Activated CD4-positive, alpha-beta T cell treated with anti-CD3 and anti-CD28 coated beads for 36 hours (primary cell): ENCODE measurements at regions not wholly inside any gene's neighbourhood (a gene's known extent, or its start where the extent isn't known, plus 50 kb on each side); places are given as distances from the start of the nearest gene placed in this dataset.

Experiments used
- ATAC-seq: fragments of 200-7000 bp; cut with Tn5 transposase; one replicate; pipeline ENCODE4 v1.10.0; 2021; ENCODE audit warnings: mild to moderate bottlenecking, moderate library complexity
- CTCF ChIA-PET: fragments of 350-600 bp; sonication (Branson Sonifier 250); formaldehyde crosslinking; loops from one replicate; lab custom pipeline; 2021; ENCODE audit warnings: antibody characterized with exemption; lab: Charles Lee
- POLR2A ChIA-PET: fragments of 350-600 bp; sonication (Branson Sonifier 250); formaldehyde crosslinking; loops from one replicate; lab custom pipeline; 2021; ENCODE audit warnings: antibody characterized with exemption, inconsistent platforms; lab: Charles Lee
- DNase-seq: peaks from one replicate; pipeline ENCODE4 v3.0.0-alpha.2; 2020
- H3K27ac Mint-ChIP-seq: one replicate; pipeline ENCODE4 v1.8.0; 2021; ENCODE audit warnings: mixed read lengths
- H3K27me3 Mint-ChIP-seq: one replicate; pipeline ENCODE4 v1.8.0; 2021; ENCODE audit warnings: mixed read lengths
- H3K36me3 Mint-ChIP-seq: one replicate; pipeline ENCODE4 v1.8.0; 2021; ENCODE audit warnings: low read depth, mixed read lengths
- H3K4me1 Mint-ChIP-seq: one replicate; pipeline ENCODE4 v1.8.0; 2021; ENCODE audit warnings: mixed read lengths
- H3K4me3 Mint-ChIP-seq: one replicate; pipeline ENCODE4 v1.8.0; 2021; ENCODE audit warnings: mild to moderate bottlenecking, moderate library complexity, mixed read lengths
- H3K9me3 Mint-ChIP-seq: one replicate; pipeline ENCODE4 v1.8.0; 2021; ENCODE audit warnings: low read depth, mixed read lengths
- intact Hi-C, 2 experiments: fragments of 100-400 bp; cut with DNase I in 1 of 2; cut with micrococcal nuclease in 1 of 2; formaldehyde crosslinking; loops; one replicate each; pipeline versions ENCODE4 v1.14.2 to v1.15.1; 2022 to 2024; cut with DNase I, micrococcal nuclease

GRCh38 chr9:108017671-108018070 is 528.1 kb upstream of the KLF4 start:
- Mint-ChIP-seq H3K27me3 (no peaks in the 10 kb centered on the region), H3K36me3 (no peaks in the 10 kb centered on the region), H3K4me3 (no peak overlapping the region), H3K27ac (no peak overlapping the region), H3K9me3 (no peaks in the 10 kb centered on the region), H3K4me1 (no peaks in the 10 kb centered on the region)
- DNase-seq: no peak
- CTCF ChIA-PET: interaction anchor here (0.6 kb wide), 1 partner anchor 43 kb away, joined by 3 read pairs; no protein-coding TSS in a partner anchor
- ATAC-seq: no peak
- POLR2A ChIA-PET: no interaction called here
- intact Hi-C loops: no loop called here

GRCh38 chr9:108016446-108016845 is 526.9 kb upstream of the KLF4 start:
- Mint-ChIP-seq H3K27ac (no peak overlapping the region), H3K4me1 (no peaks in the 10 kb centered on the region), H3K36me3 (no peaks in the 10 kb centered on the region), H3K27me3 (no peaks in the 10 kb centered on the region), H3K9me3 (no peaks in the 10 kb centered on the region), H3K4me3 (no peak overlapping the region)
- CTCF ChIA-PET: no interaction called here
- DNase-seq (no peak), ATAC-seq (no peak)
- POLR2A ChIA-PET: no interaction called here
- intact Hi-C loops: no loop called here

GRCh38 chr9:108015690-108016089 is 526.1 kb upstream of the KLF4 start:
- Mint-ChIP-seq H3K4me3 (no peak overlapping the region), H3K36me3 (no peaks in the 10 kb centered on the region), H3K4me1 (no peaks in the 10 kb centered on the region), H3K27me3 (no peaks in the 10 kb centered on the region), H3K9me3 (no peaks in the 10 kb centered on the region), H3K27ac (no peak overlapping the region)
- ATAC-seq: no peak
- CTCF ChIA-PET: no interaction called here
- intact Hi-C loops: no loop called here
- DNase-seq: no peak
- POLR2A ChIA-PET: no interaction called here

GRCh38 chr9:108014353-108014752 is 524.8 kb upstream of the KLF4 start:
- H3K4me1 Mint-ChIP-seq: no peaks in the 10 kb centered on the region
- H3K36me3 Mint-ChIP-seq: no peaks in the 10 kb centered on the region
- no peaks in the 10 kb centered on the region for H3K27me3 Mint-ChIP-seq
- intact Hi-C loops: no loop called here
- ChIA-PET CTCF (interaction anchor here (0.5 to 1.0 kb wide), 3 partner anchors 11 to 531 kb away, joined by 3 to 4 read pairs (median 4); no protein-coding TSS in a partner anchor), POLR2A (no interaction called here)
- ATAC-seq (no peak), DNase-seq (no peak)
- no peak overlapping the region for H3K4me3 Mint-ChIP-seq
- no peak overlapping the region for H3K27ac Mint-ChIP-seq
- H3K9me3 Mint-ChIP-seq: no peaks in the 10 kb centered on the region

GRCh38 chr9:108012886-108013665 is 523.5 kb upstream of the KLF4 start:
- Mint-ChIP-seq H3K4me3 (no peak overlapping the region), H3K27me3 (no peaks in the 10 kb centered on the region), H3K4me1 (no peaks in the 10 kb centered on the region), H3K36me3 (no peaks in the 10 kb centered on the region), H3K9me3 (no peaks in the 10 kb centered on the region), H3K27ac (no peak overlapping the region)
- ATAC-seq (no peak), DNase-seq (no peak)
- intact Hi-C loops: no loop called here
- ChIA-PET POLR2A (no interaction called here), CTCF (no interaction called here)

GRCh38 chr9:108012405-108012804 is 522.8 kb upstream of the KLF4 start:
- Mint-ChIP-seq H3K9me3 (no peaks in the 10 kb centered on the region), H3K27me3 (no peaks in the 10 kb centered on the region), H3K27ac (no peak overlapping the region), H3K4me1 (no peaks in the 10 kb centered on the region), H3K4me3 (no peak overlapping the region), H3K36me3 (no peaks in the 10 kb centered on the region)
- CTCF ChIA-PET: no interaction called here
- DNase-seq (no peak), ATAC-seq (no peak)
- POLR2A ChIA-PET: no interaction called here
- intact Hi-C loops: no loop called here

GRCh38 chr9:108003526-108003925 is 514.0 kb upstream of the KLF4 start:
- H3K9me3 Mint-ChIP-seq: peaks cover 4% of the 10 kb centered on the region
- peaks cover 4% of the 10 kb centered on the region for H3K27me3 Mint-ChIP-seq
- intact Hi-C loops: no loop called here
- H3K4me1 Mint-ChIP-seq: no peaks in the 10 kb centered on the region
- ChIA-PET POLR2A (no interaction called here), CTCF (interaction anchor here (0.8 kb wide), 1 partner anchor 11 kb away, joined by 4 read pairs; no protein-coding TSS in a partner anchor)
- DNase-seq (no peak), ATAC-seq (no peak)
- H3K27ac Mint-ChIP-seq: no peak overlapping the region
- no peak overlapping the region for H3K4me3 Mint-ChIP-seq
- H3K36me3 Mint-ChIP-seq: no peaks in the 10 kb centered on the region

GRCh38 chr9:108002371-108002956 is 512.9 kb upstream of the KLF4 start:
- Mint-ChIP-seq H3K36me3 (no peaks in the 10 kb centered on the region), H3K9me3 (peaks cover 4% of the 10 kb centered on the region), H3K27me3 (peaks cover 4% of the 10 kb centered on the region), H3K4me1 (no peaks in the 10 kb centered on the region), H3K4me3 (no peak overlapping the region), H3K27ac (no peak overlapping the region)
- intact Hi-C loops: no loop called here
- ATAC-seq (no peak), DNase-seq (no peak)
- ChIA-PET CTCF (no interaction called here), POLR2A (no interaction called here)

- Mint-ChIP-seq H3K4me1 (no peaks in the 10 kb centered on the region), H3K9me3 (peaks cover 4% of the 10 kb centered on the region), H3K36me3 (no peaks in the 10 kb centered on the region), H3K4me3 (no peak overlapping the region), H3K27ac (no peak overlapping the region), H3K27me3 (peaks cover 4% of the 10 kb centered on the region)
- ATAC-seq (no peak), DNase-seq (no peak)
- intact Hi-C loops: no loop called here
- CTCF ChIA-PET: interaction anchor here (0.7 kb wide), 1 partner anchor 102 kb away, joined by 3 read pairs; no protein-coding TSS in a partner anchor
- POLR2A ChIA-PET: no interaction called here
These were observed 511.7 kb upstream of the KLF4 start for GRCh38 chr9:108001237-108001636.

- peaks cover 4% of the 10 kb centered on the region for H3K27me3 Mint-ChIP-seq
- H3K9me3 Mint-ChIP-seq: peaks cover 4% of the 10 kb centered on the region
- no peaks in the 10 kb centered on the region for H3K4me1 Mint-ChIP-seq
- H3K27ac Mint-ChIP-seq: no peak overlapping the region
- DNase-seq (no peak), ATAC-seq (no peak)
- POLR2A ChIA-PET: no interaction called here
- intact Hi-C loops: no loop called here
- H3K4me3 Mint-ChIP-seq: no peak overlapping the region
- CTCF ChIA-PET: no interaction called here
- H3K36me3 Mint-ChIP-seq: no peaks in the 10 kb centered on the region
These were observed 510.3 kb upstream of the KLF4 start for GRCh38 chr9:107999890-108000289.

GRCh38 chr9:107999011-107999410 is 509.4 kb upstream of the KLF4 start:
- H3K27ac Mint-ChIP-seq: no peak overlapping the region
- peaks cover 4% of the 10 kb centered on the region for H3K27me3 Mint-ChIP-seq
- peaks cover 4% of the 10 kb centered on the region for H3K9me3 Mint-ChIP-seq
- H3K36me3 Mint-ChIP-seq: no peaks in the 10 kb centered on the region
- intact Hi-C loops: no loop called here
- no peaks in the 10 kb centered on the region for H3K4me1 Mint-ChIP-seq
- H3K4me3 Mint-ChIP-seq: no peak overlapping the region
- CTCF ChIA-PET: no interaction called here
- ATAC-seq (no peak), DNase-seq (no peak)
- POLR2A ChIA-PET: no interaction called here

- ATAC-seq: no peak
- Mint-ChIP-seq H3K27ac (no peak overlapping the region), H3K9me3 (no peaks in the 10 kb centered on the region), H3K4me3 (no peak overlapping the region), H3K36me3 (no peaks in the 10 kb centered on the region), H3K27me3 (no peaks in the 10 kb centered on the region), H3K4me1 (no peaks in the 10 kb centered on the region)
- no peak for DNase-seq
- ChIA-PET POLR2A (no interaction called here), CTCF (no interaction called here)
- intact Hi-C loops: no loop called here
These were observed 505.1 kb upstream of the KLF4 start for GRCh38 chr9:107994648-107995047.
